ENCODE measurements at regions not wholly inside any gene's neighbourhood (a gene's known extent, or its start where the extent isn't known, plus 50 kb on each side); places are given as distances from the start of the nearest gene placed in this dataset.

DNA sequence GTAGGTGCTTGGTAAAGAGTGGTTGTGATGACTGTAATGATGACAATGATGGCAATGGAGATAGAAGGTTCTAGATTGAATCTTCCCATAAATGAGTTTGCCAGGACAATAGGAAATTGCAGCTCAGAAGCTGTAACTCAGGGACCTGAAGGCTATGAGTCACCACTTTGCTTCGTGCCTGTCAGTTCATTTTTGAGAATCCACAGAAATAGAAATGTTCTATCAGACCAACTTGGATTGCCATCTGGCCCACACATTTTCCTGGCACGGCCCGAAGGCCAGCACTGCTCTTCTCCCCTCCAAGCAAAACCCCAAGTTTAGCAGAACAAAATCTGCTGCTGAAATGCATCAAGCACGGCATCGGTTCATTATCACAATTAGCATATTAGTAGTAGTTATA lies 1127.0 kb downstream of the BCL11B start:
- TF ChIP-seq CTCF (IDR thresholded peaks at IDR 0.05; ENCODE audit: insufficient read depth, low read length, missing control alignments) = no peak
- H3K4me3 ChIP-seq (ENCODE audit: low read depth, low read length) = no peak overlapping the region
- CTCF ChIA-PET = no interaction called here
- DNase-seq (ENCODE audit: low read depth, low spot score) = no peak
- POLR2A ChIA-PET = no interaction called here

DNA sequence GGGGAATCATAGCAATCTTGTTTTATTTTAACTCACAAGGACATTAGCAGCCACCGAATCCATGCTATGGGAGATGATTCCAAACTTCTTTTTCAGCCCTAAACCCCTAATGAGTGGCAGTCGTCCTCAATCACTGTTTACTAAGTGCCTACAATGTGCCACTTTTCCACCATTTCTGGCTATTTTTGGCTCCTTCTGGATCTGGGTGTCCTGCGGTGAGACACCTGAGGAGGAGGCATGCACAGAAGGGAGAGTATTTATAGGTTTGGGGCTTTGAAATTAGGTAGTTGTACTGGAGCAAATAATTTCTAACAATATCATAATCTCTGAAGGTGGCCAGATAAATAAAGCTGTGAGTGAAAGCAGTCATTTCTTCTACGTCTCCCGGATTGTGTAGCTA lies 1125.6 kb downstream of the BCL11B start:
- no peak overlapping the region for H3K4me3 ChIP-seq (ENCODE audit: low read depth, low read length)
- ChIA-PET CTCF (no interaction called here), POLR2A (no interaction called here)
- TF ChIP-seq CTCF (IDR thresholded peaks at IDR 0.05; ENCODE audit: insufficient read depth, low read length, missing control alignments) = no peak
- no peak for DNase-seq (ENCODE audit: low read depth, low spot score)

- CTCF ChIA-PET = no interaction called here
- no peak for DNase-seq (ENCODE audit: low read depth, low spot score)
- POLR2A ChIA-PET = no interaction called here
- no peak for TF ChIP-seq CTCF (IDR thresholded peaks at IDR 0.05; ENCODE audit: insufficient read depth, low read length, missing control alignments)
- no peak overlapping the region for H3K4me3 ChIP-seq (ENCODE audit: low read depth, low read length)
These were observed 1117.7 kb downstream of the BCL11B start for GRCh38 chr14:98154254-98154653.

DNA sequence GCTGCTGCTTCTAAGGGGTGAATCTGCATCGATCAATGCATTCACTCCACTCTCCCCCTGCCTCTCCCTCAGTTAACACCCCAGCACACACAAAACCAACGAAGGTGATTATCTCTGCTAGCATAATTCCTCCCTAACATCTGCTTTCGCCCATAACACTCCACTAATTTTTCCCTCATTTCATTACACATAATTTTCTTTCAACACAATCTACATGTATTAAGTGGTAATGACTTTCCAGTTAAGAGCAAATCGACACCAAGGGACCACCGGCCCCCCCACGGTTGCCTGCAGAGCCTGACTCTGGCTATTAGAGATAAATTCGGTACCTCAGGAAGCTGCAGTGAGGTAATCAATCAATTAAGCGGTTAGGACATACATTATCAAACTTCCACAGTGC lies 1115.6 kb downstream of the BCL11B start:
- no peak for DNase-seq (ENCODE audit: low read depth, low spot score)
- CTCF ChIA-PET = no interaction called here
- H3K4me3 ChIP-seq (ENCODE audit: low read depth, low read length) = no peak overlapping the region
- POLR2A ChIA-PET = no interaction called here
- TF ChIP-seq CTCF (IDR thresholded peaks at IDR 0.05; ENCODE audit: insufficient read depth, low read length, missing control alignments) = no peak

GRCh38 chr14:98160901-98161300 lies 1111.1 kb downstream of the BCL11B start:
- no peak for DNase-seq (ENCODE audit: low read depth, low spot score)
- no peak overlapping the region for H3K4me3 ChIP-seq (ENCODE audit: low read depth, low read length)
- no peak for TF ChIP-seq CTCF (IDR thresholded peaks at IDR 0.05; ENCODE audit: insufficient read depth, low read length, missing control alignments)
- CTCF ChIA-PET = no interaction called here
- POLR2A ChIA-PET = no interaction called here

GRCh38 chr14:98161356-98161755 lies 1110.6 kb downstream of the BCL11B start:
- TF ChIP-seq CTCF (IDR thresholded peaks at IDR 0.05; ENCODE audit: insufficient read depth, low read length, missing control alignments) = no peak
- POLR2A ChIA-PET = no interaction called here
- CTCF ChIA-PET = no interaction called here
- no peak for DNase-seq (ENCODE audit: low read depth, low spot score)
- no peak overlapping the region for H3K4me3 ChIP-seq (ENCODE audit: low read depth, low read length)

Data from AG04449 (cell line).